ENCODE measurements at regions not wholly inside any gene's neighbourhood (a gene's known extent, or its start where the extent isn't known, plus 50 kb on each side); places are given as distances from the start of the nearest gene placed in this dataset.

- no peak for DNase-seq (ENCODE audit: low read depth)
These were observed 119.1 kb downstream of the NDUFA10 start for GRCh38 chr2:239905884-239906654.

GRCh38 chr2:239905306-239905705, 119.8 kb downstream of the NDUFA10 start:
- DNase-seq (ENCODE audit: low read depth) = no peak

GRCh38 chr2:239904496-239904895, 120.6 kb downstream of the NDUFA10 start:
- DNase-seq (ENCODE audit: low read depth) = no peak

- no peak for DNase-seq (ENCODE audit: low read depth)
These were observed 121.3 kb downstream of the NDUFA10 start for GRCh38 chr2:239903803-239904202.

GRCh38 chr2:239903210-239903609, 121.9 kb downstream of the NDUFA10 start:
- no peak for DNase-seq (ENCODE audit: low read depth)

GRCh38 chr2:239902749-239903201, 122.4 kb downstream of the NDUFA10 start:
- no peak for DNase-seq (ENCODE audit: low read depth)

- DNase-seq (ENCODE audit: low read depth) = no peak
These were observed 126.7 kb downstream of the NDUFA10 start for GRCh38 chr2:239898292-239898925.

GRCh38 chr2:239897596-239898235, 127.4 kb downstream of the NDUFA10 start:
- DNase-seq (ENCODE audit: low read depth) = no peak

- no peak for DNase-seq (ENCODE audit: low read depth)
These were observed 129.1 kb downstream of the NDUFA10 start for GRCh38 chr2:239896075-239896474.

- no peak for DNase-seq (ENCODE audit: low read depth)
These were observed 129.5 kb downstream of the NDUFA10 start for GRCh38 chr2:239895669-239896068.

- no peak for DNase-seq (ENCODE audit: low read depth)
These were observed 130.0 kb downstream of the NDUFA10 start for GRCh38 chr2:239895116-239895515.

- no peak for DNase-seq (ENCODE audit: low read depth)
These were observed 130.9 kb downstream of the NDUFA10 start for GRCh38 chr2:239894276-239894675.

- no peak for DNase-seq (ENCODE audit: low read depth)
These were observed 132.0 kb downstream of the NDUFA10 start for GRCh38 chr2:239893236-239893515.

- DNase-seq (ENCODE audit: low read depth) = no peak
These were observed 132.5 kb downstream of the NDUFA10 start for GRCh38 chr2:239892441-239893235.

GRCh38 chr2:239891698-239892097, 133.4 kb downstream of the NDUFA10 start:
- no peak for DNase-seq (ENCODE audit: low read depth)

GRCh38 chr2:239890206-239890746, 134.9 kb downstream of the NDUFA10 start:
- no peak for DNase-seq (ENCODE audit: low read depth)

- no peak for DNase-seq (ENCODE audit: low read depth)
These were observed 135.5 kb downstream of the NDUFA10 start for GRCh38 chr2:239889641-239890121.

GRCh38 chr2:239887604-239888003, 137.5 kb downstream of the NDUFA10 start:
- no peak for DNase-seq (ENCODE audit: low read depth)

GRCh38 chr2:239886781-239887180, 138.4 kb downstream of the NDUFA10 start:
- no peak for DNase-seq (ENCODE audit: low read depth)

- DNase-seq (ENCODE audit: low read depth) = no peak
These were observed 140.3 kb downstream of the NDUFA10 start for GRCh38 chr2:239884875-239885274.

- DNase-seq (ENCODE audit: low read depth) = no peak
These were observed 141.1 kb downstream of the NDUFA10 start for GRCh38 chr2:239884051-239884405.

All from stimulated activated CD8-positive, alpha-beta memory T cell treated with anti-CD3 and anti-CD28 coated beads, Interleukin-12 subunit alpha, Interleukin-12 subunit beta, amount 100 ng/mL, for 1 hour (primary cell).